ENCODE measurements at regions not wholly inside any gene's neighbourhood (a gene's known extent, or its start where the extent isn't known, plus 50 kb on each side); places are given as distances from the start of the nearest gene placed in this dataset.
A peak's percentile ranks its signal among the peaks of the same experiment; 100 is the strongest.

DNA sequence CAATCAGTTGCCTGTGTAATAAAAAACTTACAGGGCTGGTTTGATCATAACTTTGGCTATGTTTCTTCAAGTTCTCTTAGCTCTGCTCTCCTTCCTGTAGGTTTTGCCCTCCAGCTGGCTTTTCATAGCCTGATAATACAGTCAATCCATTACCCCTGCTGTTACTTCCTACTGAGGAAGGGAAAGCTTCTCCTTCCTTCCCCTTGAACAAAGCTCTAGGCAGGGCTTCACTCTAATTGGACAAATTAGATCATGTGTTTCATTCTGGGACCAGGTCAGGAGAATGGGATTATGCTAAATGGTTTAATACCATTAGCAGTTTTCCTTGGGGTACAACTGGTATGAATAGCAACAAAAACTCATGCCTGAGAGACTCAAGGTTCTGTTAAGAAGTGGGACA lies 106.8 kb upstream of the MCHR2 start:
- Mint-ChIP-seq H3K4me1 (ENCODE audit: unreplicated experiment) (peaks cover 8% of the 10 kb centered on the region), H3K9me3 (ENCODE audit: unreplicated experiment) (no peaks in the 10 kb centered on the region), H3K36me3 (ENCODE audit: unreplicated experiment) (no peaks in the 10 kb centered on the region), H3K27me3 (ENCODE audit: unreplicated experiment) (peaks cover 37% of the 10 kb centered on the region), H3K27ac (ENCODE audit: unreplicated experiment) (no peak overlapping the region), H3K4me3 (ENCODE audit: unreplicated experiment) (no peak overlapping the region)
- no peak for DNase-seq (ENCODE audit: extremely low spot score, unreplicated experiment)
- TF ChIP-seq CTCF (IDR thresholded peaks at IDR 0.05) = no peak

DNA sequence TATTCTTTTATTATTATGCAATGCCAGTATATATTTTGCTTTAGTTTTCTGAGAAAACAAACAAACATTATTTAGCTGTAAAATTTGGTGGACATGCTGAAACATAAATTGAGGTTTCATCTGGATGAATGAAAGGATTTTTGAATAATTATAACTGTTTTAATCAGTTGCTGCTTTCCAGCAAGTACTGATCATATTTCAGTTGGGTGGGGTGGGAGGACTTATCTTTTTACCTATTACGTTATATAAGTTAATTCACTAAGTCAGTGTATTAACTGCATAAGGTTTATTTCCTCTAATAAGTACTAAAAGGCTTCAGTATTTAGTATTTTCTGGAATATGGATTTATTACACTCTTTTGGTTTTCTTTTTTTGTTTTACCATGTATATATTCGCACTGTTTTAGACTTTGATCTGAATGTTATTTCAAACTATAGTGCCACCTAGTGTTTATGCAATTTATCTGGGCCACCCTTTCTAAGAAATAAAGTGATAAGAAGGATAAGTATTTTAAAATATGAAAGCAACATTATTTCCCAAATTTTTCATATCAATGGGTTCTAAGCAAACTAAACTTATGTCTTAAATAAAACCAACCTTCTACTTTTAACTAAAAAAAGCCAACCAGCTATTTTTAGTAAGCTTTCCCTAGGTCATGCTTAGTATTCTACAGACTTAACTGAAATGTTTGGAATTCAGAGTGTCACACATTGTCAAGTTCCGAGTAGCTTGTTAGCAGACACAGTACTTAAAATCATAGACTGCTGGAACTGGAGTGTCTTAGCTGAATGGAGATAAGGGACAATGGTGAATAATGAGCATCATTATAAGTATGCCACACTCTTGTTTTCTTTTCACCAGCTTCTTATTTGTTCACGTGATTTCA lies 105.4 kb upstream of the MCHR2 start:
- no peaks in the 10 kb centered on the region for H3K36me3 Mint-ChIP-seq (ENCODE audit: unreplicated experiment)
- H3K27ac Mint-ChIP-seq (ENCODE audit: unreplicated experiment) = no peak overlapping the region
- DNase-seq (ENCODE audit: extremely low spot score, unreplicated experiment) = no peak
- no peak overlapping the region for H3K4me3 Mint-ChIP-seq (ENCODE audit: unreplicated experiment)
- peak; percentile 69 for TF ChIP-seq CTCF (IDR thresholded peaks at IDR 0.05)
- H3K9me3 Mint-ChIP-seq (ENCODE audit: unreplicated experiment) = no peaks in the 10 kb centered on the region
- peaks cover 8% of the 10 kb centered on the region for H3K4me1 Mint-ChIP-seq (ENCODE audit: unreplicated experiment)
- H3K27me3 Mint-ChIP-seq (ENCODE audit: unreplicated experiment) = peaks cover 41% of the 10 kb centered on the region

DNA sequence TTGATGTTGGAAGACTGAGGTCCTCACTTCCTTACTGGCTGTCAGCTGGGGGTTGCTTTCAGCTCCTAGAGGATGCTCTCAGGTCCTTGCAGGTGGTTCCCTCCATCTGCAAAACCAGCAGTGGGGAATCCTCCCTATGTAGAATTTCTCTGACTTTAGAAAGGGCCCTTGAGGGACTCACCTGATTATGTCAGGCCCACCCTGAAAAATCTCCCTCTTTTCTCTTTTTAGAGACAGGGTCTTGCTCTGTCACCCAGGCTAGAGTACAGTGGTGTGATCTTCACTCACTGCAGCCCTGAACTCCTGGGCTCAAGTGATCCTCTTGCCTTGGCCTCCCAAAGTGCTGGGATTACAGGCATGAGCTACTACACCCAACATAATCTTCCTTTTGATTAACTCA lies 102.9 kb upstream of the MCHR2 start:
- Mint-ChIP-seq H3K4me1 (ENCODE audit: unreplicated experiment) (peaks cover 6% of the 10 kb centered on the region), H3K9me3 (ENCODE audit: unreplicated experiment) (no peaks in the 10 kb centered on the region), H3K36me3 (ENCODE audit: unreplicated experiment) (no peaks in the 10 kb centered on the region), H3K27me3 (ENCODE audit: unreplicated experiment) (peaks cover 40% of the 10 kb centered on the region), H3K4me3 (ENCODE audit: unreplicated experiment) (no peak overlapping the region), H3K27ac (ENCODE audit: unreplicated experiment) (no peak overlapping the region)
- no peak for TF ChIP-seq CTCF (IDR thresholded peaks at IDR 0.05)
- no peak for DNase-seq (ENCODE audit: extremely low spot score, unreplicated experiment)

DNA sequence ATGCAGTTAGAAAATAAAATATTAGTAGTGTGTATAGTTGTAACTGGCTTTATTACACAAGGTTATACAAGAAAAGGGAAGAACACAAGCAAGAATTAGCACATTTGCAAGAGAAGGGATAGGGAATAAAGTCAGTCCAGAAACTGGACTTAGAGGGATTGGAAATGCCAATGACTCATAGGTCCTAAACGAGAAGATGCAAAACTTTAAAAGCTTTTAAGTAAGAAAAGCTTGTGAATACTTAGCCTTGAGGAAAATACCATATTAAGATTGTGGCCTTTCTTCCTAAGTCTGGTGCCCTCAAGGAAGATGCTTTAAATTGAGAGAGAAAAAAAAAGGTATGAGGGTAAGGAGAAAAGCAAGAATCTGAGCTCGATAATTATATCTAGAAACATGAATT lies 102.3 kb upstream of the MCHR2 start:
- no peaks in the 10 kb centered on the region for H3K9me3 Mint-ChIP-seq (ENCODE audit: unreplicated experiment)
- no peak overlapping the region for H3K27ac Mint-ChIP-seq (ENCODE audit: unreplicated experiment)
- TF ChIP-seq CTCF (IDR thresholded peaks at IDR 0.05) = no peak
- H3K27me3 Mint-ChIP-seq (ENCODE audit: unreplicated experiment) = peaks cover 39% of the 10 kb centered on the region
- H3K4me1 Mint-ChIP-seq (ENCODE audit: unreplicated experiment) = peaks cover 1% of the 10 kb centered on the region
- DNase-seq (ENCODE audit: extremely low spot score, unreplicated experiment) = no peak
- no peaks in the 10 kb centered on the region for H3K36me3 Mint-ChIP-seq (ENCODE audit: unreplicated experiment)
- H3K4me3 Mint-ChIP-seq (ENCODE audit: unreplicated experiment) = no peak overlapping the region

GRCh38 chr6:100093405-100093804 lies 99.4 kb upstream of the MCHR2 start:
- Mint-ChIP-seq H3K9me3 (ENCODE audit: unreplicated experiment) (no peaks in the 10 kb centered on the region), H3K4me1 (ENCODE audit: unreplicated experiment) (no peaks in the 10 kb centered on the region), H3K27ac (ENCODE audit: unreplicated experiment) (no peak overlapping the region), H3K36me3 (ENCODE audit: unreplicated experiment) (no peaks in the 10 kb centered on the region), H3K27me3 (ENCODE audit: unreplicated experiment) (peaks cover 26% of the 10 kb centered on the region), H3K4me3 (ENCODE audit: unreplicated experiment) (no peak overlapping the region)
- no peak for DNase-seq (ENCODE audit: extremely low spot score, unreplicated experiment)
- TF ChIP-seq CTCF (IDR thresholded peaks at IDR 0.05) = no peak

Data from osteocyte (in vitro differentiated cells).